Superior temporal gyrus (tissue), 1 donor: ENCODE measurements at regions not wholly inside any gene's neighbourhood (a gene's known extent, or its start where the extent isn't known, plus 50 kb on each side); places are given as distances from the start of the nearest gene placed in this dataset.
A peak's percentile ranks its signal among the peaks of the same experiment; 100 is the strongest.

ENCODE experiments used
- DNase-seq: peaks from one replicate; pipeline ENCODE4 v3.0.0-alpha.2; 2016; ENCODE audit errors: extremely low spot score

- no peak for DNase-seq
Observed at GRCh38 chr18:60663060-60663989, 290.8 kb upstream of the MC4R start.

- DNase-seq: no peak
Observed at GRCh38 chr18:60664736-60665135, 292.2 kb upstream of the MC4R start.

- DNase-seq: no peak
Observed at GRCh38 chr18:60667016-60667415, 294.4 kb upstream of the MC4R start.

- no peak for DNase-seq
Observed at GRCh38 chr18:60668583-60668982, 296.0 kb upstream of the MC4R start.

- DNase-seq: no peak
Observed at GRCh38 chr18:60669938-60670337, 297.4 kb upstream of the MC4R start.

GRCh38 chr18:60671021-60671420 lies 298.4 kb upstream of the MC4R start:
- DNase-seq: no peak

- DNase-seq: no peak
Observed at GRCh38 chr18:60675126-60675525, 302.6 kb upstream of the MC4R start.

GRCh38 chr18:60675801-60676200 lies 303.2 kb upstream of the MC4R start:
- DNase-seq: no peak

GRCh38 chr18:60676815-60677214 lies 304.2 kb upstream of the MC4R start:
- no peak for DNase-seq

- peak; percentile 69 for DNase-seq
Observed at GRCh38 chr18:60684843-60685513, 312.4 kb upstream of the MC4R start.

- DNase-seq: no peak
Observed at GRCh38 chr18:60686142-60686541, 313.6 kb upstream of the MC4R start.

- no peak for DNase-seq
Observed at GRCh38 chr18:60691061-60691460, 318.5 kb upstream of the MC4R start.

- no peak for DNase-seq
Observed at GRCh38 chr18:60693426-60693825, 320.9 kb upstream of the MC4R start.

GRCh38 chr18:60698901-60699300 lies 326.3 kb upstream of the MC4R start:
- DNase-seq: no peak

- no peak for DNase-seq
Observed at GRCh38 chr18:60722742-60723141, 350.2 kb upstream of the MC4R start.

GRCh38 chr18:60732143-60732542 lies 359.6 kb upstream of the MC4R start:
- DNase-seq: no peak

- DNase-seq: no peak
Observed at GRCh38 chr18:60739212-60739611, 366.6 kb upstream of the MC4R start.

GRCh38 chr18:60740313-60740712 lies 367.7 kb upstream of the MC4R start:
- no peak for DNase-seq

- DNase-seq: no peak
Observed at GRCh38 chr18:60746491-60746890, 373.9 kb upstream of the MC4R start.

GRCh38 chr18:60746919-60747318 lies 374.3 kb upstream of the MC4R start:
- DNase-seq: no peak

GRCh38 chr18:60753753-60754152 lies 381.2 kb upstream of the MC4R start:
- DNase-seq: no peak

- DNase-seq: no peak
Observed at GRCh38 chr18:60754413-60755009, 381.9 kb upstream of the MC4R start.

GRCh38 chr18:60755134-60755533 lies 382.6 kb upstream of the MC4R start:
- DNase-seq: no peak
